Ishikawa (cell line): ENCODE measurements at regions not wholly inside any gene's neighbourhood (a gene's known extent, or its start where the extent isn't known, plus 50 kb on each side); places are given as distances from the start of the nearest gene placed in this dataset.

ENCODE experiments used
- CEBPB ChIP-seq: IDR thresholded peaks from 2 replicates; pipeline ENCODE4 v1.6.1; 2012
- CREB1 ChIP-seq: IDR thresholded peaks from 2 replicates; pipeline ENCODE4 v1.6.1; 2012; ENCODE audit warnings: low read depth
- EGR1 ChIP-seq: IDR thresholded peaks from 2 replicates; pipeline ENCODE4 v1.6.1; 2012
- EP300 ChIP-seq: IDR thresholded peaks from 2 replicates; pipeline ENCODE4 v1.6.1; 2012; ENCODE audit warnings: borderline replicate concordance
- FOXM1 ChIP-seq: IDR thresholded peaks from 2 replicates; pipeline ENCODE4 v1.6.1; 2012; ENCODE audit warnings: low read depth, borderline replicate concordance
- NFIC ChIP-seq: IDR thresholded peaks from 2 replicates; pipeline ENCODE4 v1.6.1; 2012
- RAD21 ChIP-seq: IDR thresholded peaks from 2 replicates; pipeline ENCODE4 v1.6.1; 2012; ENCODE audit warnings: low read depth
- TAF1 ChIP-seq: IDR thresholded peaks from 2 replicates; pipeline ENCODE4 v1.6.1; 2012; ENCODE audit warnings: low read depth, mild to moderate bottlenecking
- TCF12 ChIP-seq: IDR thresholded peaks from 2 replicates; pipeline ENCODE4 v1.6.1; 2012; ENCODE audit warnings: low read depth
- TEAD4 ChIP-seq: IDR thresholded peaks from 2 replicates; pipeline ENCODE4 v1.6.1; 2012
- YY1 ChIP-seq: IDR thresholded peaks from 2 replicates; pipeline ENCODE4 v1.6.1; 2012; ENCODE audit warnings: low read depth
- ZBTB7A ChIP-seq: IDR thresholded peaks from 2 replicates; pipeline ENCODE4 v1.6.1; 2012; ENCODE audit warnings: low read depth
- TF ChIP-seq, protein P1 (sequence below): IDR thresholded peaks from 2 replicates; pipeline ENCODE4 v1.6.1; 2012
- TF ChIP-seq, protein P2 (sequence below): IDR thresholded peaks from 2 replicates; pipeline ENCODE4 v1.6.1; 2012
- TF ChIP-seq, protein P3 (sequence below): IDR thresholded peaks from 2 replicates; pipeline ENCODE4 v1.6.1; 2012; ENCODE audit warnings: low read depth, mild to moderate bottlenecking

DNA sequence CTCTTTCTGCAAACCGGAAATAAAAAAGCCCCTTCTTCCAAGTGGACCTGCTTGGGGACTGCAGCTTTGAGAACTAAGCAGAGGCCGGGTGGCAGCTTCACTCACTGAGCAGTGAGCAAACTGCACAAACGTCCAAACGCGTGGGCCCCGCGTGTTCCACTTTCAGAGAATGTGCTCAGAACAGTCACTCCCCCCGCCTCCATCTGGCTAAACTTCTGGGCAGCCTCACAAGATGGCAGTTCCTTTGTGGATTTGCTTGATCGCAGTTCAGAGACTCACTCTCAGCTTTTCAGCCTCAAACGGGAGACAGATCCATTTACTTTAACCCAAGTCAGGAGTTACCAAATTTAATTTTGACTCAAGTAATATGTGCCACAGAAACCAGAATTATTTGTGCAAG, 216.6 kb downstream of the TLE1 start:
- TF ChIP-seq RAD21 = no peak

DNA sequence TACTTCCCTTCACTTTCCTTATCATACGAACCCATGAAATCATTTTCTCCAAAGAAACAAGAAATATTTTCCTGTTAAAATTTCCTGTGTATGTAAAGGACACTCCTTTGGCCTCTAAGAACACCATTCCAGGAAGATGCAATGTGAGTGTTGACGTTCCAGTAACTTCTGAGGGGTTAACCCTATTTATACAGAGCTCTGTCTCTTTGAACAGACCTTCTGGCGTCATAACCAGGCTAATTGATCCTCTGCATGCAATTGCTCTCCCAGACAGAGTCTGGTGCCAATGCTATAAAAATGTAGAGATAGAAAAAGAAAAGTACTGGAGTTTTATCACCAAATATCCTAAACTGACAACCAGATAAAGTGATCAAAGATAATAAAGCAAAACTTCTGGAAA, 218.5 kb downstream of the TLE1 start:
- no peak for TF ChIP-seq ZBTB7A
- no peak for TF ChIP-seq EP300
- no peak for TF ChIP-seq YY1
- TF ChIP-seq, protein P1, sequence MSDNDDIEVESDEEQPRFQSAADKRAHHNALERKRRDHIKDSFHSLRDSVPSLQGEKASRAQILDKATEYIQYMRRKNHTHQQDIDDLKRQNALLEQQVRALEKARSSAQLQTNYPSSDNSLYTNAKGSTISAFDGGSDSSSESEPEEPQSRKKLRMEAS = no peak
- TF ChIP-seq EGR1 = no peak
- TF ChIP-seq RAD21 = no peak
- TF ChIP-seq FOXM1 = no peak
- no peak for TF ChIP-seq TCF12
- TF ChIP-seq, protein P2, sequence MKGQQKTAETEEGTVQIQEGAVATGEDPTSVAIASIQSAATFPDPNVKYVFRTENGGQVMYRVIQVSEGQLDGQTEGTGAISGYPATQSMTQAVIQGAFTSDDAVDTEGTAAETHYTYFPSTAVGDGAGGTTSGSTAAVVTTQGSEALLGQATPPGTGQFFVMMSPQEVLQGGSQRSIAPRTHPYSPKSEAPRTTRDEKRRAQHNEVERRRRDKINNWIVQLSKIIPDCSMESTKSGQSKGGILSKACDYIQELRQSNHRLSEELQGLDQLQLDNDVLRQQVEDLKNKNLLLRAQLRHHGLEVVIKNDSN = no peak
- TF ChIP-seq TEAD4 = no peak
- TF ChIP-seq CREB1 = no peak
- TF ChIP-seq TAF1 = no peak
- TF ChIP-seq CEBPB = no peak
- TF ChIP-seq, protein P3, sequence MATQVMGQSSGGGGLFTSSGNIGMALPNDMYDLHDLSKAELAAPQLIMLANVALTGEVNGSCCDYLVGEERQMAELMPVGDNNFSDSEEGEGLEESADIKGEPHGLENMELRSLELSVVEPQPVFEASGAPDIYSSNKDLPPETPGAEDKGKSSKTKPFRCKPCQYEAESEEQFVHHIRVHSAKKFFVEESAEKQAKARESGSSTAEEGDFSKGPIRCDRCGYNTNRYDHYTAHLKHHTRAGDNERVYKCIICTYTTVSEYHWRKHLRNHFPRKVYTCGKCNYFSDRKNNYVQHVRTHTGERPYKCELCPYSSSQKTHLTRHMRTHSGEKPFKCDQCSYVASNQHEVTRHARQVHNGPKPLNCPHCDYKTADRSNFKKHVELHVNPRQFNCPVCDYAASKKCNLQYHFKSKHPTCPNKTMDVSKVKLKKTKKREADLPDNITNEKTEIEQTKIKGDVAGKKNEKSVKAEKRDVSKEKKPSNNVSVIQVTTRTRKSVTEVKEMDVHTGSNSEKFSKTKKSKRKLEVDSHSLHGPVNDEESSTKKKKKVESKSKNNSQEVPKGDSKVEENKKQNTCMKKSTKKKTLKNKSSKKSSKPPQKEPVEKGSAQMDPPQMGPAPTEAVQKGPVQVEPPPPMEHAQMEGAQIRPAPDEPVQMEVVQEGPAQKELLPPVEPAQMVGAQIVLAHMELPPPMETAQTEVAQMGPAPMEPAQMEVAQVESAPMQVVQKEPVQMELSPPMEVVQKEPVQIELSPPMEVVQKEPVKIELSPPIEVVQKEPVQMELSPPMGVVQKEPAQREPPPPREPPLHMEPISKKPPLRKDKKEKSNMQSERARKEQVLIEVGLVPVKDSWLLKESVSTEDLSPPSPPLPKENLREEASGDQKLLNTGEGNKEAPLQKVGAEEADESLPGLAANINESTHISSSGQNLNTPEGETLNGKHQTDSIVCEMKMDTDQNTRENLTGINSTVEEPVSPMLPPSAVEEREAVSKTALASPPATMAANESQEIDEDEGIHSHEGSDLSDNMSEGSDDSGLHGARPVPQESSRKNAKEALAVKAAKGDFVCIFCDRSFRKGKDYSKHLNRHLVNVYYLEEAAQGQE = no peak
- TF ChIP-seq NFIC = no peak

DNA sequence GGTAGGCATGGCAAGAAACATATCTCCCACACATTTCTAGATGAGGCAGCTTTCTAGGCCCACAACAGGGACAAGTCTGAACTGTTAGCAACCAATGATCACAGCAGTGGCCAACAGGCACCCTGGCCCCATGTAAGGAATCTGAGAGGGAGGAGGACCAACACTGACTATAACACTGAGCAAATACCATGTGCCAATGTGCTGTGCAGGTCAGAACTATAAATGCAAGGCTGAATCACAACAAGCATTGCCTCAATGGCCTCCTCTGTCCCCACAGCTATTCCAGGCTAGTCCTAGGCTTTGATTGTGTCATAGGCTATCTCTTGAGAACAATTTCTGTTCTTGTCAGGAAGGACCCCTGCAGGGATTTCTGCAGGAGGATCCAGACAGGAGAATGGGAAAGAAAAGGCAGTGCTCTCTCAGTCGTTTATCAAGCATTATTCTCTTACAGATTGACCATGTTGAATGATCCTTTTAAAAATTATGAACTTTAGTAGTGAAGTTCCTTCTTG, 221.2 kb downstream of the TLE1 start:
- TF ChIP-seq CREB1 (no peak), NFIC (no peak), EGR1 (no peak), RAD21 (no peak), YY1 (no peak), TCF12 (no peak), TAF1 (no peak), ZBTB7A (no peak), TEAD4 (no peak), EP300 (no peak), CEBPB (no peak), FOXM1 (no peak)
- TF ChIP-seq, protein P3 = no peak
- TF ChIP-seq, protein P2 = no peak
- TF ChIP-seq, protein P1 = no peak

DNA sequence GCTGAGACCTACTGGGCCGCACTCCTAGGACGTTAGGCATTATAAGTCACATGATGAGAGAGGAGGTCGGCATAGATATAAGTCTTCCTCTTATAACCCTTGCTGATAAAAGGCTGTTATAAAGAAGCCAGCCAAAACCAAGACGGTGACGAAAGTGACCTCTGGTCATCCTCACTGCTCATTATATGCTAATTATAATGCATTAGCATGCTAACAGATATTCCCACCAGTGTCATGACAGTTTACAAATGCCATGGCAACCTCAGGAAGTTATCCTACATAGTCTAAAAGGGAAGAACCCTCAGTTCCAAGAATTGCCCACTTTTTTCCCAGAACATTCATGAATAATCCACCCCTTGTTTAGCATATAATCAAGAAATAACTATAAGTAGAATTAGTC, 222.4 kb downstream of the TLE1 start:
- TF ChIP-seq CREB1 = no peak

DNA sequence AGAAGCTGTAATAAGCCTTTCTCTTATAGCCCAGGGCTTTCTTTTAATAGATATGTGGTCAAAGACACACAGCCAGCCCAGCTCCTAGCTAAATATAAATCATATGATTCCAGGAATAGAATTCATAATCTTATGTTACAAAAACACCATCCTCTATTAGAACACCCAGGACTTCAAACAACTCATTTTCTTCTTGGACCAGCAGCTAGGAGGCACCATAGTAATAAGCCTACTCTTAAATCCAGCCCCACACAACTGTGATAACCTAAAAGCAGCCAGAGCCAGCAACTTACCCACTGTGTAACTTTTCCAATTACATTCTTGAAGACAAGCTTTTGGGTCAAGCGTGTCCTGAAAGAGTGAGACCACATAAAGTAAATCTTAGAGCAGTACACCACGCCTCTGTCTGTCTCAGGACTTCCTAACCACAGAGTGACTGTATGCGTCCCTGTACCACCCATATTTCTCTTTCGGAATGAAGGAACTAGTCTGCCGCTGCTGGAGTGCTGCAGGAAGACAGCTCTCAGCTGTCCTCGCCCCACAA, 223.8 kb downstream of the TLE1 start:
- TF ChIP-seq TCF12 (no peak), TAF1 (no peak), ZBTB7A (no peak), TEAD4 (no peak), FOXM1 (no peak), EGR1 (no peak), EP300 (no peak), NFIC (no peak), CEBPB (no peak), RAD21 (no peak), YY1 (no peak), CREB1 (no peak)
- TF ChIP-seq, protein P3 = no peak
- TF ChIP-seq, protein P2 = no peak
- TF ChIP-seq, protein P1 = no peak
